Body of pancreas (tissue), 4 donors: ENCODE measurements at regions not wholly inside any gene's neighbourhood (a gene's known extent, or its start where the extent isn't known, plus 50 kb on each side); places are given as distances from the start of the nearest gene placed in this dataset.

ENCODE experiments used
- ATAC-seq: fragments of 150-250 bp; one replicate; pipeline ENCODE4 v1.9.1; 2016
- DNase-seq, 4 donors: peaks; one replicate each; pipeline ENCODE4 v3.0.0-alpha.2; 2019
- H3K27ac ChIP-seq, 4 donors: fragments of 200-600 bp; sonication (generic); 1 replicate in 3 of 4; 2 replicates in 1 of 4; pipeline versions ENCODE4 v1.5.1 to v1.6.1; 2016 to 2019; ENCODE audit warnings: mild to moderate bottlenecking in 1 of 4, mixed read lengths in 1 of 4, moderate library complexity in 1 of 4
- H3K27me3 ChIP-seq, 2 donors: fragments of 200-600 bp; sonication (generic); one replicate each; pipeline ENCODE4 v1.6.0; 2016; ENCODE audit warnings: mild to moderate bottlenecking in 1 of 2
- H3K36me3 ChIP-seq, 2 donors: fragments of 200-600 bp; sonication (generic); replicated peaks in 1 of 2; 2 replicates each; pipeline ENCODE4 v1.5.1; 2016; ENCODE audit warnings: low read depth in 2 of 2; ENCODE audit not compliant: insufficient read depth in 1 of 2
- H3K4me1 ChIP-seq: fragments of 200-600 bp; sonication (generic); one replicate; pipeline ENCODE4 v1.6.0; 2016
- H3K4me3 ChIP-seq, 2 donors: fragments of 200-600 bp; sonication (generic); 1 replicate in 1 of 2; 2 replicates in 1 of 2; pipeline ENCODE4 v1.5.1; 2016 to 2019
- H3K9me3 ChIP-seq, 3 donors: fragments of 200-600 bp; sonication (generic); 1 replicate in 2 of 3; 2 replicates in 1 of 3; pipeline ENCODE4 v1.5.1; 2016
- CTCF ChIP-seq, 7 experiments: fragments of 450-650 bp in 4 of 7; fragments of 200-600 bp in 3 of 7; sonication (generic) in 3 of 7; IDR thresholded peaks; one replicate each; pipeline ENCODE4 v1.5.1; 2016 to 2019; ENCODE audit warnings: antibody characterized with exemption in 7 of 7
- POLR2A ChIP-seq, 3 donors: fragments of 450-650 bp; IDR thresholded peaks; one replicate each; pipeline ENCODE4 v1.6.1; 2016; ENCODE audit warnings: antibody characterized with exemption in 3 of 3, mild to moderate bottlenecking in 2 of 3
- WGBS, 2 donors: methylation state at CpG; one replicate each; pipeline ENCODE4 v1.1.5; 2017; 5-methylcytosine and 5-hydroxymethylcytosine counted together
- intact Hi-C: fragments of 100-400 bp; cut with DNase I; formaldehyde crosslinking; loops from one replicate; pipeline ENCODE4 v1.15.1; 2023

GRCh38 chr14:22427771-22428231 lies 161.2 kb downstream of the DAD1 start:
- Histone ChIP-seq H3K9me3 (no peaks in the 10 kb centered on the region), H3K36me3 (no peaks in the 10 kb centered on the region), H3K4me3 (no peak overlapping the region), H3K27me3 (no peaks in the 10 kb centered on the region), H3K27ac (peak overlapping the region in 2 of 4 donors; percentile 34 to 53), H3K4me1 (peaks cover 30% of the 10 kb centered on the region)
- peak; percentile 20 to 53 (median 25) for DNase-seq
- no peak for TF ChIP-seq POLR2A (IDR thresholded peaks at IDR 0.05)
- no peak for TF ChIP-seq CTCF (IDR thresholded peaks at IDR 0.05)
- WGBS, 2 donors: 25 to 36% methylated on average over 9 of the region's 9 CpGs
- intact Hi-C loops: no loop called here
- peak; percentile 54 for ATAC-seq

GRCh38 chr14:22426711-22427110 lies 162.3 kb downstream of the DAD1 start:
- Histone ChIP-seq H3K4me1 (peaks cover 28% of the 10 kb centered on the region), H3K27ac (no peak overlapping the region), H3K9me3 (no peaks in the 10 kb centered on the region), H3K36me3 (no peaks in the 10 kb centered on the region), H3K4me3 (no peak overlapping the region), H3K27me3 (no peaks in the 10 kb centered on the region)
- ATAC-seq (no peak), DNase-seq (no peak)
- 79 to 91% methylated on average over 7 of the region's 7 CpGs for WGBS, 2 donors
- TF ChIP-seq CTCF (IDR thresholded peaks at IDR 0.05): no peak
- TF ChIP-seq POLR2A (IDR thresholded peaks at IDR 0.05): no peak
- intact Hi-C loops: no loop called here

GRCh38 chr14:22423958-22424357 lies 165.1 kb downstream of the DAD1 start:
- 51 to 55% methylated on average over 4 of the region's 4 CpGs for WGBS, 2 donors
- H3K4me1 ChIP-seq: peaks cover 27% of the 10 kb centered on the region
- H3K4me3 ChIP-seq: no peak overlapping the region
- H3K27ac ChIP-seq: no peak overlapping the region
- H3K36me3 ChIP-seq: no peaks in the 10 kb centered on the region
- intact Hi-C loops: no loop called here
- no peaks in the 10 kb centered on the region for H3K27me3 ChIP-seq
- DNase-seq: no peak
- ATAC-seq: no peak
- TF ChIP-seq POLR2A (IDR thresholded peaks at IDR 0.05): no peak
- no peak for TF ChIP-seq CTCF (IDR thresholded peaks at IDR 0.05)
- H3K9me3 ChIP-seq: no peaks in the 10 kb centered on the region

GRCh38 chr14:22422238-22422637 lies 166.8 kb downstream of the DAD1 start:
- DNase-seq (peak; percentile 22 to 60 (median 54)), ATAC-seq (peak; percentile 83)
- intact Hi-C loops: no loop called here
- no peak overlapping the region for H3K4me3 ChIP-seq
- no peak for TF ChIP-seq POLR2A (IDR thresholded peaks at IDR 0.05)
- TF ChIP-seq CTCF (IDR thresholded peaks at IDR 0.05): no peak
- H3K9me3 ChIP-seq: no peaks in the 10 kb centered on the region
- peaks cover 10% of the 10 kb centered on the region for H3K4me1 ChIP-seq
- no peaks in the 10 kb centered on the region for H3K27me3 ChIP-seq
- WGBS, 2 donors: 23 to 50% methylated on average over 3 of the region's 3 CpGs
- H3K27ac ChIP-seq: peak overlapping the region in 1 of 4 donors; percentile 5
- H3K36me3 ChIP-seq: no peaks in the 10 kb centered on the region

GRCh38 chr14:22420598-22421186 lies 168.3 kb downstream of the DAD1 start:
- WGBS, 2 donors: 85 to 88% methylated on average over 4 of the region's 4 CpGs
- no peaks in the 10 kb centered on the region for H3K27me3 ChIP-seq
- no peaks in the 10 kb centered on the region for H3K9me3 ChIP-seq
- H3K27ac ChIP-seq: no peak overlapping the region
- no peaks in the 10 kb centered on the region for H3K36me3 ChIP-seq
- intact Hi-C loops: no loop called here
- no peak for TF ChIP-seq POLR2A (IDR thresholded peaks at IDR 0.05)
- TF ChIP-seq CTCF (IDR thresholded peaks at IDR 0.05): no peak
- peaks cover 9% of the 10 kb centered on the region for H3K4me1 ChIP-seq
- DNase-seq: no peak
- no peak for ATAC-seq
- no peak overlapping the region for H3K4me3 ChIP-seq
